ENCODE measurements at regions not wholly inside any gene's neighbourhood (a gene's known extent, or its start where the extent isn't known, plus 50 kb on each side); places are given as distances from the start of the nearest gene placed in this dataset.

DNA sequence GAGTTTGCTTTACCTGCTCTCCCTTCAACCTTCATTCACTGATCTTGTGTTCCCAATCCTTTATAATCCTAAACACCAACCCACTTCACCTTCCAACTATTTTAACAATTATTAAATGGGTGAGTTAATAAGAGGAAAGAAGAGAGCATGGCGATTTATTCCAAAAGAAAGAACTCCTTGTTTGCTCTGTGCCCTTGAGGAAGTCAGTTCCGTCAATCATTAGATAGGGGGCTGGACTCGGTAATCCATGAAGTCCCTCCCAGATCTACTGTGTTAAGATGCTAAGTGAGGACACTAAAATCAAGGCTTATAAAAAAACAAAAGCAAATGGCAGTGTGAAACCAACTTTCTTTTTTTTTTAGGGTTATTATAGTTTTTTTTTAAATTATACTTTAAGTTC, 589.9 kb downstream of the XIRP2 start:
- TF ChIP-seq POLR2A (IDR thresholded peaks at IDR 0.05; ENCODE audit: low read depth), result no peak
- TF ChIP-seq, protein P1, sequence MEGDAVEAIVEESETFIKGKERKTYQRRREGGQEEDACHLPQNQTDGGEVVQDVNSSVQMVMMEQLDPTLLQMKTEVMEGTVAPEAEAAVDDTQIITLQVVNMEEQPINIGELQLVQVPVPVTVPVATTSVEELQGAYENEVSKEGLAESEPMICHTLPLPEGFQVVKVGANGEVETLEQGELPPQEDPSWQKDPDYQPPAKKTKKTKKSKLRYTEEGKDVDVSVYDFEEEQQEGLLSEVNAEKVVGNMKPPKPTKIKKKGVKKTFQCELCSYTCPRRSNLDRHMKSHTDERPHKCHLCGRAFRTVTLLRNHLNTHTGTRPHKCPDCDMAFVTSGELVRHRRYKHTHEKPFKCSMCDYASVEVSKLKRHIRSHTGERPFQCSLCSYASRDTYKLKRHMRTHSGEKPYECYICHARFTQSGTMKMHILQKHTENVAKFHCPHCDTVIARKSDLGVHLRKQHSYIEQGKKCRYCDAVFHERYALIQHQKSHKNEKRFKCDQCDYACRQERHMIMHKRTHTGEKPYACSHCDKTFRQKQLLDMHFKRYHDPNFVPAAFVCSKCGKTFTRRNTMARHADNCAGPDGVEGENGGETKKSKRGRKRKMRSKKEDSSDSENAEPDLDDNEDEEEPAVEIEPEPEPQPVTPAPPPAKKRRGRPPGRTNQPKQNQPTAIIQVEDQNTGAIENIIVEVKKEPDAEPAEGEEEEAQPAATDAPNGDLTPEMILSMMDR (IDR thresholded peaks at IDR 0.05), result no peak
- TF ChIP-seq POLR2AphosphoS5 (IDR thresholded peaks at IDR 0.05), result no peak

Measured in esophagus muscularis mucosa (tissue), 3 donors.